GM19463 (cell line): ENCODE measurements at regions not wholly inside any gene's neighbourhood (a gene's known extent, or its start where the extent isn't known, plus 50 kb on each side); places are given as distances from the start of the nearest gene placed in this dataset.
"Not testable (repeated sequence)": the region's sequence is repeated elsewhere in the genome, so short reads cannot be mapped to it uniquely, and the experiment has no call there.

Experiments
- ATAC-seq: cut with Tn5 transposase; IDR thresholded peaks from one replicate; pipeline ENCODE4 v1.9.1; 2021; ENCODE audit warnings: mild to moderate bottlenecking, moderate library complexity; ENCODE audit not compliant: unreplicated experiment

DNA sequence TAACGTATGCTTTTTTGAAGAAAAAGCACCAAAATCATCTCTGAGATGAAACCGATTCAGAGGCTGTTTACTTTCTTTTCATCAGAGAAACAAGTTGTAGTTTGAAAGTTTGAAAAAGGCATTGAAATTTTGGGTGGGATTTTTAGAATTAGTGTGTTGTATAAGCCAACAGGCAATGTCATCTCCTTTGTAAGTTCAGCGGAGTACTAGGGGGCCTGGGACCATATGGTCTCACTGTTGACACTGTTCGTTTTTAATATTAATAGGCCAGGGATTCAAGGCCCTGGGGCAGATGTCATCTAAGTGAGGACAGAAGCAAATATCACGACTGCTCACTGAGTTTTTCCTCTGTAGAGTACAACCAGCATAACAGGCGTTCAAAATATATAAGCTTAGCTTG is 256.2 kb upstream of the RARB start:
- ATAC-seq = no peak

DNA sequence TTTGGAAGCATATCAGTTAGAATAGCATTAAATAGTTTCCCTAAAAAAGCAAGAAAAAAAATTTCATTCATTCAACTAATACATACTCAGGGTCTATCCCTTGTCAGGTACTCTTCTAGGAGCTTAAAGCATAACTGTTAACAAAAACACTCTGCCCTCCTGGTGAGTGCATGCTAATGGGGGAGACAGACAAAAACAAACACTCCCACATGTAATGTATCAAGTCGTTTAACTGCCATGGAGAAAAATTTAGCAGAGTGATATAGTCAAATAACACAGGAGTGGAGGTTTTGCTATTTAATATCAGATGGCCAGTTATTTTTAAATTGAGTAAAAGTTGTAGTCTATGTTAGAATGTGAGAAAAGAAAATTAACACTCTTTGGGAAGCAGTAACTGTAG is 254.5 kb upstream of the RARB start:
- no peak for ATAC-seq

DNA sequence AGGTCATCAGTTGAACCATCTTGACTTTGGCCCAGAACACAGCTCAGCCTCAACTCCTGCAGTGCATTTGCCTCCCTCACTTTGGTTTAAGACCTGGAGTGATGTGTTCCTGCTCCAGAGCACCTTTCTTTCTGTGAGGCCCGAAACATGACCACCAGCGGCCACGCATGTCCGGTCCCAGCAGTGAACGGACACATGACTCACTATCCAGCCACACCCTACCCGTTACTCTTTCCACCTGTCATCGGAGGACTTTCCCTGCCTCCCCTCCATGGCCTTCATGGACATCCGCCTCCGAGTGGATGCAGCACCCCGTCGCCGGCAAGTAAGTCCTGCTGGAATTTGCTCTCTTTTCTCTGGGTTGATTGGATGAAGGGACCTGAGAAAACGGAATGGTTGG is 253.8 kb upstream of the RARB start:
- ATAC-seq = no peak

DNA sequence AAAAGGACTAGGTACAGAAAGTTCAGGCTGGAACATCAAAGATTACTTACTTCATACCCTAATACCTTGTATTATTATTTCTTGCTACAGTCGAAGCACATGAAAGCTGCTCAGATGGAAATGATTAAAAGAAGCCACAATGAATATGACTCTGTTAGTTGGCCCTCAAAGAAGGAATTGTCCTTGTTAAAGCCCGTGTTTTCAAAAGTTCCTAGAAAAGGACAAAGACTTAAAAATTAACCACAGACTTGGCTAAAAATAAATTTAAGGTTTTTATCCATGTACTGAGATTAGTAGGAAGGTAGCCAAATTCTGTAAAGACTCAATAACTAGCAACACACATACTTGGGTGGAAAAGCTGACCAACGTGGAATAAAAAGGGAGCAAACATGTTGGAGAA is 251.0 kb upstream of the RARB start:
- no peak for ATAC-seq

DNA sequence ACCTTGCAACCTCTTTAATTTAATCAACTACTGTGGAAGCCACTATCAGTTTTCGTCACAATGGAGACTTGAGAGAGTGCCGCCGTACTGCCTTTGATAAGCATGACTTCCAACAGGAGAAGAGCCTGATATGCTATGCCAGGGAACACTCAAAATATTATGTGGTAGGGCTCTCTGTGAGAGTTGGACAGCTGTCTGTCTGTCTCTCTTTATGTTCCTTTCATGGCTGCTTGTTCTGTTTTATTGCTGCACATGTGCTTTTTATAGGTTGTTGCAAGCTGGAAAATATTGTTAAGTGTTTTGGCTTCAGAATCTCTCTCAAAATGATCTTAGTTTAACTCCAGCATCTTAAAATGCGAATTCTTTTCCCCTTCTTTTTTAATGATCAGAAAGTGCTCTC is 249.4 kb upstream of the RARB start:
- ATAC-seq = no peak

DNA sequence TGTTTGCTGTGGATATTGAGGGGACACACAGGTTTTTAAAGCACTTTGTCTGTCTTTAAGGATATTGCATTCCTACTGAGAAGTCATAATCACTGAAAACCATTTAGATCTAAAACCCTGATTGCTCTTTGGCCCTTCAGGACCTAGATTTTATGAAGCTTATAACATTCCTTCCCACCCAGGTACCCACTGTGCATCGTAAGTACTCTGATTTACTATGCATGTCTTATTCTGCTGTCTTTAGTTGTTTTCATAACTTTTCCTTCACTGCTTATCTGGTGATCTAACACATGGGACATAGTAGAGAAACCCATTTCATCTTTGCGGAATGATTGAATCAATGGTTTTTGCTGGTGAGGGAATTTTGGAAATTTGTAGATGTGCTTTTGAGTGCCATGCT is 247.0 kb upstream of the RARB start:
- no peak for ATAC-seq

DNA sequence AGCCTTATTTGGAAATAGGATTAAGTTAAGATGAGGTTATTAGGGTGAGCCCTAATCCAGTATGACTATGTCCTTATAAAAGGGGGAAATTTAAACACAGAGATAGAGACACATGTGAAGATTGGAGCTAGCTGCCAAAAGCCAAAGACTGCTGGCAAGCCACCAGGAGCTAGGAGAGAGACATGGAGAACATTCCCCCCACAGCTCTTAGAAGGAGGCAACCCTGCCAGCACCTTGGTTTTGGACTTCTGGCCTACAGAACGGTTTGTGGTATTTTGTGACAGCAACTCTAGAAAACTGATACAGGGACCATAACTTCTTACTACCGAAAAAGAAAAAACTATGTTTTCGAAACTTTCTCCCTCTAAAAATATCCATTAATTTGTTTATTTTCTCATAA is 245.3 kb upstream of the RARB start:
- ATAC-seq = no peak

DNA sequence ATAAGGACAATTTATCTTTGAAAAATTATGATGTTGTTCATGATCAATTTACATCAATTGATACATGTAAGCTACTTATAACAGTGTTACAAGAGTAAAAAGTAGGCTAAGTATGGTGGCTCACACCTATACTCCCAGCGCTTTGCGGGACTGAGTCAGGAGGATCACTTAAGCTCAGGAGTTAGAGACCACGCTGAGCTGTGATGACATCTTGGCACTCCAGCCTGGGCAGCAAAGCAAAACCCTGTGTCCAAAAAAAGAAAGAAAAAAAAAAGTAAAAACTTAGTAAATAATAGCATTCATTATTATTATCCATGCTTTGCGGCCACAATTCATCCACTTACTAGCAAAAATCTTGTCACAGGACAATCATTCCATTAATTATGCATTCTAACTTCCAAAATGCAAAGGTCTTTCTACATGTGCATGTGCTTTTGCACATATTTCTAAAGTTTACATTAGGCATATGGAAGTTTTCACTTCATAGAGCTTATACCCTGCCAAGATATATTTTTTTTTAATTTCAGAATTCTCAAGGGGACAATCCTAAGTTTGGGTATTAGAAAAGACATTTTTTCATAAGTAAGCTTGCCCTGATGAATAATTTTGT is 243.3 kb upstream of the RARB start:
- ATAC-seq = no peak

DNA sequence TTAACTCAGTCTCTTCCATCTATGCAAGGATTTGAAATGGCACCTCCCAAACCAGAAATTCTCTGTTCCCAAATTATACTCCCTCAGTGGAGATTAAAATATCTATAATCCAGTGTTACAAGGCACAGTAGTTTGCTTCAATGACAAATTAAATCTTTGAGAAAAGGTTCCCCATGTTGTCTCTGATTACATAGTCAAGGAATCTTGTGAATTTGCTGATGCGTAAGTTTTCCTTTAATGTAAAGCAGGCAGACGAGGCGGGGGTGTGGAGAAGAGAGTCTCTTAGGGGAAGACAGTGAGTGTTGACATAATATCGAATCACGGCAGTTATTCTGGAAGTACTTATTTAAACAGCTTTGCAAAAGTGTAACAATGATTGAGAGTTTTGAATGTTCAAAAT is 236.4 kb upstream of the RARB start:
- no peak for ATAC-seq

DNA sequence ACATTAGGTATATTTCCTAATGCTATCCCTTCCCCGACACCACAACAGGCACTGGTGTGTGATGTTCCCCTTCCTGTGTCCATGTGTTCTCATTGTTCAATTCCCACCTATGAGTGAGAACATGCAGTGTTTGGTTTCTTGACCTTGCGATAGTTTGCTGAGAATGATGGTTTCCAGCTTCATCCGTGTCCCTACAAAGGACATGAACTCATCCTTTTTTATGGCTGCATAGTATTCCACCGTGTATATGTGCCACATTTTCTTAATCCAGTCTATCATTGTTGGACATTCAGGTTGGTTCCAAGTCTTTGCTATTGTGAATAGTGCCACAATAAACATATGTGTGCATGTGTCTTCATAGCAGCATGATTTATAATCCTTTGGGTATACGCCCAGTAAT is 228.5 kb upstream of the RARB start:
- ATAC-seq = not testable (repeated sequence)

DNA sequence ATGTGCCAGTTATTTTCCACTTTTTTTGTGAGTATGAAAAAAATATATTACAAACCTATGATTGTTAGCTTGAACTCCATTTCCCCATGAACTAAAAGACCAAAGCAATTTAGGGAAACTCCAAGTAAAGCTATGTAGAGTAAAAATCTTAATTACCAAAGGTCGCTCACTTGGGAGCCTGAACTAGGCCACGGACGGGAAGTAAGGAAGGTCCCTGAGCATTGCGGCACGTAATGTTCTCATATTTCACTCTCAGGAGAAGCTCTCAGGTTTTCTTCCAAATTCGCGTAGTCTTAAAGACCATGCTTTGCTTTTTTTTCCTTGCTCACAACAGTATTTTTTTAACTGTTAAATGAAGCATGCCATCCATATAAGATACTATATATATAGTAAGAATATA is 215.3 kb upstream of the RARB start:
- ATAC-seq = no peak

DNA sequence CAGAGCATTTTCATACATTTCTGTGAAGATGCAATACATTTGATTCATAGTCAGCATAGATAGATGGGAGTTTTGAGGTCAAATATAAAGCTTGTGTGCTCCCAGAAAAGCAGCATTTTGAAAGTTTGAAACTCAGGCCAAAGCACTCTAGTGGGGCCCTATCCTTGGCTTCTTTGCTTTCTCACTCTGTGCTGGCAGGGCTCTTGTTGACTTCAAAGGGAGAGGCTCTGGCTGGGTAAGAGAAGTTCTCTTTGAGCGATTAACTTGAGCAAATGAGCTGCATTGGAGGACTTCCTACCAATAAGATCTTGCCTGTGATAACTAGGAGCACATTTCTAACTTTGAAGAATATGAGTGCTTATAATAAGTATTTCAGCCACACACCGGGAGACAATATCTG is 214.0 kb upstream of the RARB start:
- ATAC-seq = no peak

DNA sequence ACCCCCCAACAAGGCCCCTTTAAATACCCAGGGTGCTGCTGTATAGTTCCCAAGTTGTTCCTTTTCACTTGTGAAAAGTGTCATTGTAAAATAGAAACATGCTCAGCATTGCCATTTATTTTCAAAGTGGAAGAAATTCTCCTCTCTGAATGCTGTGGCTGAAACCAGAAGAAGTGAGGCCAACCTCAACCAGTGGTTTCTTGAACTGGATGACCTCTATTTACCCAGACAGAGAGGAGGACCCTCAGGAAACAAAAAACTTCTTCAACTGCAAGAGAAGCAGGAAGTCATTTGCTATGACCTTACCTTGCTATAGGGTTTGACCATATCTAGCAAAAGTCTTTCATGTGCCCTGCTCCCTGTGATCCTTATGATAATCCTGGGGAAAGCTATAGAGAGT is 209.7 kb upstream of the RARB start:
- no peak for ATAC-seq

DNA sequence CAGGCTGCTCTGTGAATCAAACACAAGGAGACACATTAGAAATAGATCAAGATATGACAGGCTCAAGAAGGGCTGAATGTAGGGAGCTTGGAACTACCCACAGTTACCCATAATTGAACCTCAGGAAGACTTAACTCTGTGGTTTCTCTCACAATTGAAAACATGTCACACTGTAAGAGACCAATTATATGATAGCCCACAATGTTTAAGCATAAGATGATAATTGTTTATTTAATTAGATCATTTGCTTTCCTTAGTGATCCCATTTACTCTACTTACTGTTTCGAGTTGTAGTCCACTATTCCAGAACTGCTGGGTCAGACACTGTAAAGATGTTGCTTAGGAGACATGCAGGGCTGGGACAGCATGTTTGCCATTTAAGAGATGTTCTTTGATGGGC is 201.3 kb upstream of the RARB start:
- ATAC-seq = no peak

DNA sequence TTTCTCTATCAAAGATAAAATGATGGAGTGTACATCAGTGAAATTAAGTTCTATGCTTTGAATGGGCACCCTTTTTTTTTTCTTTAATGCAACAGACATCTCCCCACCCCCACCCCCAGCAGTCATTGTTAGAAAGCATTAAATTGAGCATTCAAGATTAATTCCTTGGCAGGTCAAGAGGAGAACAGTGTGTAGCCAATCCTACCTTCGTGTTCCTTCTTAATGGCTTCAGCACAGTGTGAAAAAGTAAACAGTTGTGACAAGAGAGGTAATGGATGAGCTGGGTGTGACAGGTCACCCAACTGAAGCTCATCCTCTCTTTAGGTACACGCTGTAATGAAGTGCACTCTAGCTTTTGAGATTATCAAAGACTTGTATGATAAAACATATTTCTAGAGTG is 198.5 kb upstream of the RARB start:
- no peak for ATAC-seq

DNA sequence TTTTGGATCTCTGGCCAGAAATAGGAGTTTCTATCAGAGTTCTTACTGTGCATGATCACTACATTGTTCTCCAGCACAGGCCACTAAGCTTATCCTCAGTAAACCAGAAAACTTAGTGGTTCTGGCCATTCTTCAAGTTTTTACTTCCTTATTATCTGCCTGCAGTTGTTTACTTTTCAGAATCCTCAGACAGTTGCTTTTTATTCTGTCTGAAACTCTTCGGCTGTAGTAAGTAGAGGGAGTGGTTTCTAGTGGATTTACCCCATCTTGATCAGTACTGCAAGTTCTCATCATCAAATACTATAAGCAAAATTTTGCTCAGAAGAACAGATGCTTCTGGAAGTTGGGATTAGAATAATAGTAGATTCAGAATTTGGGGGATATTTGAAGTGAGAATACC is 193.0 kb upstream of the RARB start:
- no peak for ATAC-seq

DNA sequence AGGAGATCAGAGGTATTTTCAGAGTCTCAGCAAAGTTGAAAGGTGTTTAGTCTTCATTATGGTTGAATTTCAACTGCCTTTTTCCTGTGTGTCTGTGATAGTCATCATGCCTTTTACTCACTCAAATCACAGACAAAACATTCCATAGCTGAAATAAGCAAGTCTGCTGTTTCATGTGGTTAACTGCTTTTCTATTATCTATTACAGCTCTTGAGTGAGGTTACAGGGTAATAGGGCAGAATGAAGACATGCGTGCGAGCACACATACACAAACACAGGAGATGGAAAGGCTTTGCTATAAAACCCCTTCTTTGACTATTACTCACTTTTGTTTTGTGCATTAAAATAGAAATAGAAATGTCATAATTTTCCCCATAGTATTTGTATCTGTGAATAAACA is 192.6 kb upstream of the RARB start:
- no peak for ATAC-seq

DNA sequence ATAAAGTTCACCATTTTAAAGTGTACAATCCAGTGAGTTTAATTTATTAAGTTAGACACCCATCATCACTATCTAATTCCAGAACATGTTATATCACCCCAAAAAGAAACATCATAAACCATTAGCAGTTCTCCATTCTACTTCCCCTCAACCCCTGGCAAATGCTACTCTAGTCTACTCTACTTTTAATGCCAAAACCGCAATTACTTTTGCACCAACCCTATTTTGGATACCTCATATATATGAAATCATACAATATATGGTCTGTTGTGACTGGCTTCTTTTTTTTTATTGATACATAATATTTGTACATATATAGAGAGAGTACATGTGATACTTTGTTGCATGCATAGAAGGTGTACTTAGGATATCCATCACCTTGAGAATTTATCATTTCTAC is 190.5 kb upstream of the RARB start:
- no peak for ATAC-seq

DNA sequence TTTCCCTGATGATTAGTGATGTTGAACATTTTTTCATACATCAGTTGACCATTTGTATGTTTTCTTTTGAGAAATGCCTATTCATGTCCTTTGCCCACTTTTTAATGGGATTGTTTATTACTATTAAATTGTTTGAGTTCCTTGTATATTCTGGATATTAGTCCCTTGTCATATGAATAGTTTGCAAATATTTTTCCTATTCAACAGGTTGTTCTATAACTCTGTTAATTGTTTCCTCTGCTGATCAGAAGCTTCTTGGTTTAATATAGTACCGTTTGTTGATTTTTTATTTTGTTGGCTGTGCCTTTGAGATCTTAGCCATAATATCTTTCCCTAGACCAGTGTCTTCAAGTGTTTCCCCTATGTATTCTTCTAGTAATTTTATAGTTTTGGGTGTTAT is 189.0 kb upstream of the RARB start:
- no peak for ATAC-seq

DNA sequence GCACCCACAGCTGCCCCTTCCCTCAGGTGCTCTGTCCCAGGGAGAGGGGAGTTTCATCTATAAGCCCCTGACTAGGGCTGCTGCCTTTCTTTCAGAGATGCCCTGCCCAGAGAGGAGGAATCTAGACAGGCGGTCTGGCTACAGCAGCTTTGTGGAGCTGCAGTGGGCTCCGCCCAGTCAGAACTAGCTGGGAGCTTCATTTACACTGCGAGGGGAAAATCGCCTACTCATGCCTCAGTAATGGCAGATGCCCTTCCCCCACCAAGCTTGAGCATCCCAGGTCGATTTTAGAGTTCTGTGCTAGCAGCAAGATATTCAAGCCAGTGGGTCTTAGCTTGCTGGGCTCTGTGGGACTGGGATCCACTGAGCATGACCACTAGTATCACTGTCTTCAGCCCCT is 181.2 kb upstream of the RARB start:
- ATAC-seq = no peak

DNA sequence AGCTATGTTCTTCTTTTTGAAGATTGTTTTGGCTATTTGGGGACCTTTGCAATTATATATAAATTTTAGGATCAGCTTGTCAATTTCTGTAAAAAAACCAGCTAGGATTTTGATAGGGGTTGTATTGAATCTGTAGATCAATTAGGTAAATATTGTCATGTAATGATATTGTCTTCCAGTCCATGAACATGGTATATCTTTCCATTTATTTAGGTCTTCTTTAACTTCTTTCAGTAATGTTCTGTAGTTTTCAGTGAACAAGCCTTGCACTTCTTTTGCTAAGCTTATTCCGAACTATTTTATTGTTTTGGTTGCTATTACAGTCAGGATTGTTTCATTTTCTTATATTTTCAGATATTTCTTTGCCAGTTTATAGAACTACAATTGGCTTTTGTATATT is 175.8 kb upstream of the RARB start:
- ATAC-seq = no peak

DNA sequence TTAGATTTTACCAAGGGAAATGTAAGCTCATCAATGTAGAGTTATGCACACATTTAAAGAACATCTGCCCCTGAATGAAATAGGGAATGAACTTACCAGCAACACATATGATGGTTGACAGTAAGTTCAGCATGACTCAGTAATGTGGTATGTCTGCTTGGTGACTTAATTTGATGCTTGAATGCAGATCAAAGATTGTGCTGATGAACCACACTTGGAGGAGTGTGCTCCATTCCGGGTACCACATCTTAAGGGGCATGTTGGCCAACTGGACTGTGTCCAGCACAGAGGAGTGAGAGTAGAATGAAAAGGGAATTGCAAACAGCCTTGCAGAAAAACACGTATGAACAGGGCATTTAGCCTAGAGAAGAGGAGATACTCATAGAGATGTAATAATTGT is 171.0 kb upstream of the RARB start:
- no peak for ATAC-seq

DNA sequence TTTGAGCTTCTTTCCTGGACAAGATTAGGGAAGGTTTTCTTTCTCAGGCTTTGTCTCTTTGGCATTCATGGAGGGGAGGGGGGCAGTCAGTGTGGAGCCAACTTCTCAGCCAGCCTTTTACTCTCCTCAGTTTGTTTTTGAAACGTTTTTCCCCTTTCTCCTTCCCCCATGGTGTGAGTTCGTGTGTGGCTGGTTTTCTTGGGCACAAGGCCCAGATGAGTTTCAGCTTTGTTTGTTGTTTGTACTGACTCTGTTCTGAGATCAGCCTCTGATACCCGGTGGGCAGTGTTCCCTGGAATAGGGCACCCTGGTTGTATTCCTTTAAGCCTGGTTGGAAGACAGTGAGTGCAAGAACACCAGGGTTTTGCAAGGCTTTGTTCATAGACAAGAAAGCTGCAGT is 168.2 kb upstream of the RARB start:
- ATAC-seq = no peak

DNA sequence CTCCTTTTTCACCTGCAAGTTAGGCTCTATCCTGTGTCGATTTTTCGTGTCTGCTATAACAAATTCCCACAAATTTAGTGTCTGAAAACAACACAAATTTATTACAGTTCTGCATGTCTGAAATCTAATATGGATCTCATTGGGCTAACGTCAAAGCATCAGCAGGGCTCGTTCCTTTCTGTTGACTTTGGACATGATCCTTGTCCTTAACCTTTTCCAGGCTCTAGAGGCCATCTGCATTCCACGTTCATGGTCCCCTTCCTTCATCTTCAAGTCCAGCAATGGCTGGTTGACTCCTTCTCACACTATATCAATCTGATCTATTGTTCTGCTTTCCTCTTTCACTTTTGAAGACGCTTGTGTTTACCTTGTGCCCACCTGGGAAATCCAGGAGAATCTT is 165.7 kb upstream of the RARB start:
- ATAC-seq = no peak
